ENCODE measurements at regions not wholly inside any gene's neighbourhood (a gene's known extent, or its start where the extent isn't known, plus 50 kb on each side); places are given as distances from the start of the nearest gene placed in this dataset.

DNA sequence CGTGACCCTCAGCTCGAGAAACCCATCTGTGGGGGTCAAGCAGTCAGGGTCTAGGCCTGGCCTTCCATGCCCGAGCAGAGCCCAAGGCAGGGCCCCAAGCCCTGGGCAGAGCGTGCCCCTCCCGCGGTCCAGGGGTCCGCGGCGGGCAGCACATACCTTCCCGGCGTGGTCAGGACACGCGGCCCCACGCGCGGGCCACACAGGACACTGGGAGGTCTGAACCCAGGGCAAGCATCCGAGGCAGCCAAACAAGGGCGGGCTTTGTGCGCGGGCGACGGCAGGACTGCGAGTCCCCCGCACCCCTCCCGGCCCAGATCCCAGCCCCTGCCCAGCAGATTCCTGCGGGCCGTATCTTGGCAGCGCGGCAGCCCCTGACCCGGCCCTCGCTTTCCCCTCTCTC lies 61.6 kb upstream of the ACAN start:
- no peak overlapping the region for H3K4me3 ChIP-seq
- DNase-seq (ENCODE audit: low spot score) = no peak
- TF ChIP-seq CTCF (IDR thresholded peaks at IDR 0.05) = no peak
- peak overlapping the region in 1 of 2 donors; percentile 42 for H3K27ac ChIP-seq

- no peak for TF ChIP-seq CTCF (IDR thresholded peaks at IDR 0.05)
- H3K4me3 ChIP-seq = no peak overlapping the region
Observed at GRCh38 chr15:88742161-88742560, 61.1 kb upstream of the ACAN start.

DNA sequence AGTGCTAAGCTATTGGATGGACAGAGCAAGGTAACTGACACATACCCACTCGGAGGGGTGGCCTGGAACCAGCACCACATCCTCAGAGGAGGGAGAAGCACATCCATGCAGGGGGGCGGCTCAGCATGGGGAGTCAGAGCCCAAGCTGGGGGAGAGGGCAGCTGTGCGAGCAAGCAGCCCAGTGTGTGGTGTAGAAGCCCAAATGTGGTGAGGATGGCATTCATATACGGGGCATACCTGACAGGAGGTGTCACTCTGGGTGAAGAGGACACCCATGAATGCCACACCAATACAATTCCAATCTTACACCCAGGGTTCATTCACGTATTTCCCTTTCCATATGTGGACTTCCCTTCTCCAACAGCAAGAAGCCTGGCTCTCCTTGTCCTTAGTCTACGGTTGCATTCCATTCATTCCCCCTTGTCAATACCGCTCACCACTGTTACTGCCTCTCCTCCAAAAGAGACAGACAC lies 58.7 kb upstream of the ACAN start:
- Histone ChIP-seq H3K4me3 (peak overlapping the region; percentile 10), H3K27ac (peak overlapping the region in 1 of 2 donors; percentile 78)
- no peak for DNase-seq (ENCODE audit: low spot score)
- no peak for TF ChIP-seq CTCF (IDR thresholded peaks at IDR 0.05)

More at GRCh38 chr15:88742161-88742560, 61.1 kb upstream of the ACAN start:
- peak overlapping the region in 1 of 2 donors; percentile 42 for H3K27ac ChIP-seq
- DNase-seq (ENCODE audit: low spot score) = no peak

DNA sequence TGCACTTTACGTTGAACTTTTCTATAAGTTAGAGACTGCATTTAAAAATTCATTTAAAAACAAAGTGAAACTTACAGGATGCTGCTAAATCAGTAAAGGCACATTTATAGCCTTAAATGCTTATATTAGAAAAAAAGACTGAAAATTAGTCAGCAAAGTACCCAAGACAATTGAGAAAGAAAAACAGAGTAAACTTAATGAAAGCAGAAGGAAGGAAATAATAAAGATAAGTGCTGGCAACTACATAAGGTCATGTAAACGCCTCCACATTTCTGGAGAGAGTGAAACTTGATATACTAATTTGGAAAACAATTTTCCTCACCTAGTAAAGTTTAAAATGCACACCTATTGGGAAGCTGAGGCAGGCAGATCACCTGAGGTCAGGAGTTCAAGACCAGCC lies 58.2 kb upstream of the ACAN start:
- Histone ChIP-seq H3K4me3 (peak overlapping the region; percentile 10), H3K27ac (peak overlapping the region in 1 of 2 donors; percentile 78)
- no peak for DNase-seq (ENCODE audit: low spot score)
- no peak for TF ChIP-seq CTCF (IDR thresholded peaks at IDR 0.05)

- Histone ChIP-seq H3K4me3 (no peak overlapping the region), H3K27ac (no peak overlapping the region)
- no peak for TF ChIP-seq CTCF (IDR thresholded peaks at IDR 0.05)
- no peak for DNase-seq (ENCODE audit: low spot score)
Observed at GRCh38 chr15:88745696-88746095, 57.5 kb upstream of the ACAN start.

DNA sequence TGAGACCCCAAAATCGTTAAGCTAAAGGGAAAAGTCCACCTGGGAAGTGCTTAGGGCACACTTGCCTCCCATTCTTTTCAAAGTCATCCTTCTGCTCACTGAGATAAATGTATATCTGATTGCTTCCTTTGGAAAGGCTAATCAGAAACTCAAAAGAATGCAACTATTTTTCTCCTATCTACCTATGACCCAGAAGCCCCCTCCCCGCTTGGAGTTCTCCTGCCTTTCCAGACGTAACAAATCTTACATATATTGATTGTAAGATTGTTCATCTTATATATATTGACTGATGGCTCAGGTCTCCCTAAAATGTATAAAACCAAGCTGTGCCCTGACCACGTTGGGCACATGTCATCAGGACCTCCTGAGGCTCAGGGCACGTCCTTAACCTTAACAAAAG lies 56.8 kb upstream of the ACAN start:
- no peak for TF ChIP-seq CTCF (IDR thresholded peaks at IDR 0.05)
- Histone ChIP-seq H3K27ac (peak overlapping the region in 1 of 2 donors; percentile 68), H3K4me3 (no peak overlapping the region)
- DNase-seq (ENCODE audit: low spot score) = no peak

- H3K4me3 ChIP-seq = no peak overlapping the region
- H3K27ac ChIP-seq = peak overlapping the region; percentile 37 to 68
- no peak for TF ChIP-seq CTCF (IDR thresholded peaks at IDR 0.05)
- no peak for DNase-seq (ENCODE audit: low spot score)
Observed at GRCh38 chr15:88747111-88747510, 56.1 kb upstream of the ACAN start.

Data from coronary artery (tissue), 2 donors.